Panc1 (cell line): ENCODE measurements at regions not wholly inside any gene's neighbourhood (a gene's known extent, or its start where the extent isn't known, plus 50 kb on each side); places are given as distances from the start of the nearest gene placed in this dataset.

Source experiments
- ATAC-seq: fragments of 200-7000 bp; cut with Tn5 transposase; 2 replicates; pipeline ENCODE4 v1.9.1; 2020; ENCODE audit warnings: mild to moderate bottlenecking, moderate library complexity
- BruUV-seq: library from RNA; stranded (reverse); fragments of 400-500 nt; replicated peaks from 2 replicates; lab custom pipeline; 2021; lab: Mats Ljungman, UMichigan
- CTCF ChIA-PET: fragments of 300-600 bp; sonication (Branson Sonifier 250); formaldehyde crosslinking; loops from one replicate; lab custom pipeline; 2022; ENCODE audit warnings: antibody characterized with exemption; lab: Charles Lee
- POLR2A ChIA-PET: fragments of 300-600 bp; sonication (Branson Sonifier 250); formaldehyde crosslinking; loops from one replicate; lab custom pipeline; 2022; ENCODE audit warnings: antibody characterized with exemption; lab: Charles Lee
- DNase-seq: peaks from one replicate; pipeline ENCODE4 v3.0.0-alpha.2; 2010; ENCODE audit warnings: low read depth, low spot score
- H3K27ac ChIP-seq: 2 replicates; pipeline ENCODE4 v1.5.1; 2011; ENCODE audit warnings: mild to moderate bottlenecking, low read length, inconsistent platforms
- H3K27me3 ChIP-seq: fragments of 200-500 bp; sonication (Bioruptor generic); 2 replicates; pipeline ENCODE4 v1.6.0; 2014; ENCODE audit warnings: low read length, inconsistent platforms; ENCODE audit not compliant: control insufficient read depth, insufficient read depth
- H3K36me3 ChIP-seq: fragments of 200-500 bp; sonication (Bioruptor generic); 2 replicates; pipeline ENCODE4 v1.5.1; 2014; ENCODE audit warnings: inconsistent platforms, mild to moderate bottlenecking, low read length, moderate library complexity; ENCODE audit not compliant: control insufficient read depth, insufficient read depth
- H3K4me1 ChIP-seq: 2 replicates; pipeline ENCODE4 v1.5.1; 2011; ENCODE audit warnings: inconsistent platforms, mild to moderate bottlenecking, low read length, moderate library complexity; ENCODE audit not compliant: control insufficient read depth, insufficient read depth
- H3K4me3 ChIP-seq, 2 experiments: 2 replicates each; pipeline ENCODE4 v1.5.1; 2011 to 2012; ENCODE audit warnings: low read depth in 2 of 2, low read length in 2 of 2, mild to moderate bottlenecking in 2 of 2, inconsistent platforms in 1 of 2, moderate library complexity in 1 of 2
- H3K9me3 ChIP-seq: fragments of 200-500 bp; sonication (Bioruptor generic); 2 replicates; pipeline ENCODE4 v1.5.1; 2014; ENCODE audit warnings: low read depth, mild to moderate bottlenecking, inconsistent platforms, low read length, moderate library complexity; ENCODE audit not compliant: control insufficient read depth, insufficient read depth
- CTCF ChIP-seq: fragments of 450-650 bp; IDR thresholded peaks from 2 replicates; pipeline ENCODE4 v1.5.1; 2017; ENCODE audit warnings: mild to moderate bottlenecking
- POLR2AphosphoS5 ChIP-seq: IDR thresholded peaks from 2 replicates; pipeline ENCODE4 v1.6.1; 2012; ENCODE audit warnings: mild to moderate bottlenecking, low read depth, low read length, moderate library complexity
- REST ChIP-seq, 2 experiments: IDR thresholded peaks; 2 replicates each; pipeline ENCODE4 v1.6.1; 2011 to 2012; ENCODE audit warnings: low read depth in 2 of 2, control low read depth in 1 of 2, low read length in 1 of 2, mild to moderate bottlenecking in 1 of 2, moderate library complexity in 1 of 2; ENCODE audit not compliant: insufficient read depth in 1 of 2
- SIN3A ChIP-seq: IDR thresholded peaks from 2 replicates; pipeline ENCODE4 v1.6.1; 2012; ENCODE audit warnings: low read depth, mild to moderate bottlenecking, low read length, moderate library complexity, borderline replicate concordance; ENCODE audit not compliant: insufficient read depth
- TCF7L2 ChIP-seq: IDR thresholded peaks from 2 replicates; pipeline ENCODE4 v1.6.1; 2011; ENCODE audit warnings: mild to moderate bottlenecking, low read depth, low read length, inconsistent platforms
- in situ Hi-C: cut with HindIII; loops from 2 replicates; pipeline ENCODE4 v1.10.0; 2016; ENCODE audit warnings: low sequenced_read_pairs, low pct_unique_long_range_greater_than_20kb
- intact Hi-C: fragments of 100-400 bp; cut with micrococcal nuclease; formaldehyde crosslinking; loops from one replicate; pipeline ENCODE4 v1.10.0; 2022; ENCODE audit not compliant: unreplicated experiment

GRCh38 chr12:60043236-60043635 is 447.4 kb downstream of the SLC16A7 start:
- H3K4me1 ChIP-seq: no peaks in the 10 kb centered on the region
- DNase-seq (no peak), ATAC-seq (no peak)
- ChIA-PET CTCF (interaction anchor here (0.8 kb wide), 1 partner anchor 36 kb away, joined by 4 read pairs; no protein-coding TSS in a partner anchor), POLR2A (no interaction called here)
- H3K36me3 ChIP-seq: no peaks in the 10 kb centered on the region
- TF ChIP-seq TCF7L2: no peak
- no peaks in the 10 kb centered on the region for H3K27me3 ChIP-seq
- no peaks in the 10 kb centered on the region for H3K9me3 ChIP-seq
- intact Hi-C loops (no loop called here), in situ Hi-C loops (no loop called here)
- no TSS peak for BruUV-seq
- H3K27ac ChIP-seq: no peak overlapping the region
- no peak overlapping the region for H3K4me3 ChIP-seq

GRCh38 chr12:60052483-60052882 is 456.7 kb downstream of the SLC16A7 start:
- no peaks in the 10 kb centered on the region for H3K4me1 ChIP-seq
- H3K4me3 ChIP-seq: no peak overlapping the region
- H3K36me3 ChIP-seq: no peaks in the 10 kb centered on the region
- in situ Hi-C loops (no loop called here), intact Hi-C loops (no loop called here)
- TF ChIP-seq POLR2AphosphoS5 (no peak), REST (IDR thresholded peaks at IDR 0.05; ENCODE audit: insufficient read depth in 1 of 2, low read depth in 2 of 2, low read length in 1 of 2) (no peak), SIN3A (no peak), TCF7L2 (no peak), CTCF (no peak)
- POLR2A ChIA-PET: no interaction called here
- DNase-seq (no peak), ATAC-seq (no peak)
- no peaks in the 10 kb centered on the region for H3K27me3 ChIP-seq
- CTCF ChIA-PET: no interaction called here
- no TSS peak for BruUV-seq
- no peak overlapping the region for H3K27ac ChIP-seq
- no peaks in the 10 kb centered on the region for H3K9me3 ChIP-seq

GRCh38 chr12:60059180-60059579 is 463.4 kb downstream of the SLC16A7 start:
- no peaks in the 10 kb centered on the region for H3K4me1 ChIP-seq
- POLR2A ChIA-PET: no interaction called here
- no TSS peak for BruUV-seq
- ATAC-seq (no peak), DNase-seq (no peak)
- CTCF ChIA-PET: no interaction called here
- intact Hi-C loops (no loop called here), in situ Hi-C loops (no loop called here)
- no peak overlapping the region for H3K4me3 ChIP-seq
- no peak for TF ChIP-seq POLR2AphosphoS5
- TF ChIP-seq CTCF: no peak
- no peak for TF ChIP-seq SIN3A
- TF ChIP-seq TCF7L2: no peak
- no peak for TF ChIP-seq REST (IDR thresholded peaks at IDR 0.05; ENCODE audit: insufficient read depth in 1 of 2, low read depth in 2 of 2, low read length in 1 of 2)
- H3K36me3 ChIP-seq: no peaks in the 10 kb centered on the region
- no peak overlapping the region for H3K27ac ChIP-seq
- no peaks in the 10 kb centered on the region for H3K27me3 ChIP-seq
- H3K9me3 ChIP-seq: no peaks in the 10 kb centered on the region
